PC-3 (cell line): ENCODE measurements at regions not wholly inside any gene's neighbourhood (a gene's known extent, or its start where the extent isn't known, plus 50 kb on each side); places are given as distances from the start of the nearest gene placed in this dataset.

Experiments
- EZH2 ChIP-seq: fragments of 300-600 bp; sonication (generic); IDR thresholded peaks from one replicate; pipeline ENCODE4 v1.6.1; 2017; ENCODE audit warnings: antibody characterized with exemption, mild to moderate bottlenecking, low read length; ENCODE audit not compliant: unreplicated experiment
- EZH2phosphoT487 ChIP-seq: fragments of 300-600 bp; sonication (generic); IDR thresholded peaks from 2 replicates; pipeline ENCODE4 v1.6.1; 2018; ENCODE audit warnings: mild to moderate bottlenecking, antibody characterized with exemption, low read length, borderline replicate concordance
- TF ChIP-seq, protein P1 (sequence below): fragments of 300-600 bp; sonication (generic); conservative IDR thresholded peaks from 2 replicates; pipeline ENCODE4 v1.5.1; 2017; ENCODE audit warnings: antibody characterized with exemption, low read depth, mild to moderate bottlenecking, low read length

- no peak for TF ChIP-seq EZH2
- TF ChIP-seq, protein P1, sequence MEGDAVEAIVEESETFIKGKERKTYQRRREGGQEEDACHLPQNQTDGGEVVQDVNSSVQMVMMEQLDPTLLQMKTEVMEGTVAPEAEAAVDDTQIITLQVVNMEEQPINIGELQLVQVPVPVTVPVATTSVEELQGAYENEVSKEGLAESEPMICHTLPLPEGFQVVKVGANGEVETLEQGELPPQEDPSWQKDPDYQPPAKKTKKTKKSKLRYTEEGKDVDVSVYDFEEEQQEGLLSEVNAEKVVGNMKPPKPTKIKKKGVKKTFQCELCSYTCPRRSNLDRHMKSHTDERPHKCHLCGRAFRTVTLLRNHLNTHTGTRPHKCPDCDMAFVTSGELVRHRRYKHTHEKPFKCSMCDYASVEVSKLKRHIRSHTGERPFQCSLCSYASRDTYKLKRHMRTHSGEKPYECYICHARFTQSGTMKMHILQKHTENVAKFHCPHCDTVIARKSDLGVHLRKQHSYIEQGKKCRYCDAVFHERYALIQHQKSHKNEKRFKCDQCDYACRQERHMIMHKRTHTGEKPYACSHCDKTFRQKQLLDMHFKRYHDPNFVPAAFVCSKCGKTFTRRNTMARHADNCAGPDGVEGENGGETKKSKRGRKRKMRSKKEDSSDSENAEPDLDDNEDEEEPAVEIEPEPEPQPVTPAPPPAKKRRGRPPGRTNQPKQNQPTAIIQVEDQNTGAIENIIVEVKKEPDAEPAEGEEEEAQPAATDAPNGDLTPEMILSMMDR: no peak
- no peak for TF ChIP-seq EZH2phosphoT487
These were observed 59.2 kb upstream of the GPR26 start for GRCh38 chr10:123606955-123607354.
